Activated T-helper 1 cell treated with anti-CD3 and anti-CD28 coated beads, Interleukin-12 subunit alpha, Interleukin-12 subunit beta, Interleukin-2, Interleukin-4 antibody, amounts not matched to agents 30 ng/mL and 10 ng/mL and 1 ng/mL, durations not matched to agents 14 hours and 24 hours and 36 hours (primary cell): ENCODE measurements at regions not wholly inside any gene's neighbourhood (a gene's known extent, or its start where the extent isn't known, plus 50 kb on each side); places are given as distances from the start of the nearest gene placed in this dataset.

Experiments
- DNase-seq: peaks from one replicate; pipeline ENCODE4 v3.0.0; 2021; ENCODE audit warnings: low spot score
- H3K27ac Mint-ChIP-seq: one replicate; pipeline ENCODE4 v1.8.0; 2021; ENCODE audit warnings: mild to moderate bottlenecking, mixed read lengths
- H3K27me3 Mint-ChIP-seq: one replicate; pipeline ENCODE4 v1.8.0; 2022; ENCODE audit warnings: mild to moderate bottlenecking, moderate library complexity, mixed read lengths; ENCODE audit not compliant: insufficient read depth
- H3K36me3 Mint-ChIP-seq: one replicate; pipeline ENCODE4 v1.8.0; 2021; ENCODE audit warnings: low read depth, mixed read lengths
- H3K4me1 Mint-ChIP-seq: one replicate; pipeline ENCODE4 v1.8.0; 2021; ENCODE audit warnings: low read depth, mixed read lengths
- H3K4me3 Mint-ChIP-seq: one replicate; pipeline ENCODE4 v1.8.0; 2021; ENCODE audit warnings: mild to moderate bottlenecking, moderate library complexity, mixed read lengths
- H3K9me3 Mint-ChIP-seq: one replicate; pipeline ENCODE4 v1.8.0; 2021; ENCODE audit warnings: mixed read lengths
- intact Hi-C: fragments of 100-400 bp; cut with micrococcal nuclease; formaldehyde crosslinking; loops from one replicate; pipeline ENCODE4 v1.15.1; 2024

- Mint-ChIP-seq H3K4me1 (no peaks in the 10 kb centered on the region), H3K9me3 (no peaks in the 10 kb centered on the region), H3K27me3 (no peaks in the 10 kb centered on the region), H3K4me3 (no peak overlapping the region), H3K36me3 (no peaks in the 10 kb centered on the region), H3K27ac (no peak overlapping the region)
- DNase-seq, result no peak
- intact Hi-C loops, result no loop called here
These were observed 816.9 kb upstream of the LUZP2 start for GRCh38 chr11:23679981-23680380.

- Mint-ChIP-seq H3K27ac (no peak overlapping the region), H3K9me3 (no peaks in the 10 kb centered on the region), H3K27me3 (no peaks in the 10 kb centered on the region), H3K4me3 (no peak overlapping the region), H3K36me3 (no peaks in the 10 kb centered on the region), H3K4me1 (no peaks in the 10 kb centered on the region)
- DNase-seq, result no peak
- intact Hi-C loops, result no loop called here
These were observed 816.2 kb upstream of the LUZP2 start for GRCh38 chr11:23680488-23681230.

GRCh38 chr11:23684701-23685100, 812.2 kb upstream of the LUZP2 start:
- Mint-ChIP-seq H3K36me3 (no peaks in the 10 kb centered on the region), H3K4me1 (no peaks in the 10 kb centered on the region), H3K27ac (no peak overlapping the region), H3K9me3 (peaks cover 5% of the 10 kb centered on the region), H3K27me3 (no peaks in the 10 kb centered on the region), H3K4me3 (no peak overlapping the region)
- intact Hi-C loops, result no loop called here
- DNase-seq, result no peak

GRCh38 chr11:23687991-23688390, 808.9 kb upstream of the LUZP2 start:
- DNase-seq, result no peak
- Mint-ChIP-seq H3K27ac (no peak overlapping the region), H3K27me3 (no peaks in the 10 kb centered on the region), H3K9me3 (peaks cover 5% of the 10 kb centered on the region), H3K36me3 (no peaks in the 10 kb centered on the region), H3K4me1 (no peaks in the 10 kb centered on the region), H3K4me3 (no peak overlapping the region)
- intact Hi-C loops, result no loop called here

DNA sequence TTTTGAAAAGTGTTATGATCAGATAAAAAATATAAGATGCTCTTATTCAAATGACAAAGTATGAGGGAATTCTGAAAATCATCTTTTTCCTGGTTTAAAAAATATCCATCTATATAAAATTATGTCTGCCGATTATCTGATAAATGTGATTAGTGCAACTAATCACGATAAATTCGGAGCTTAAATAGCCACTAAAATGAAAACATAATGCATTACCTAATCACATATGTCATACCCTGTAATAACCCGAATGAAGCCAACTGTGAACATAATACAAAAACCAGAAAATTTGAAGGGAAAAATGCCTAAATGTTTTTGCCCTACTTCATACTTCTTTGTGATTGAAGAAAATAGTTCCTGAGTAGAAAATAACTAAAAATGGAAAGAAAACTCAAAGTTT, 808.4 kb upstream of the LUZP2 start:
- Mint-ChIP-seq H3K4me1 (no peaks in the 10 kb centered on the region), H3K36me3 (no peaks in the 10 kb centered on the region), H3K27ac (no peak overlapping the region), H3K27me3 (no peaks in the 10 kb centered on the region), H3K9me3 (peaks cover 5% of the 10 kb centered on the region), H3K4me3 (no peak overlapping the region)
- intact Hi-C loops, result no loop called here
- no peak for DNase-seq

GRCh38 chr11:23688835-23689234, 808.0 kb upstream of the LUZP2 start:
- intact Hi-C loops, result no loop called here
- Mint-ChIP-seq H3K4me3 (no peak overlapping the region), H3K4me1 (no peaks in the 10 kb centered on the region)

GRCh38 chr11:23696688-23697415, 800.0 kb upstream of the LUZP2 start:
- no peak overlapping the region for H3K4me3 Mint-ChIP-seq
- H3K27me3 Mint-ChIP-seq, result no peaks in the 10 kb centered on the region

More at GRCh38 chr11:23688835-23689234, 808.0 kb upstream of the LUZP2 start:
- Mint-ChIP-seq H3K27ac (no peak overlapping the region), H3K9me3 (peaks cover 5% of the 10 kb centered on the region), H3K36me3 (no peaks in the 10 kb centered on the region), H3K27me3 (no peaks in the 10 kb centered on the region)
- no peak for DNase-seq

GRCh38 chr11:23704183-23704582, 792.7 kb upstream of the LUZP2 start:
- intact Hi-C loops, result no loop called here
- no peak for DNase-seq
- Mint-ChIP-seq H3K4me3 (no peak overlapping the region), H3K27ac (no peak overlapping the region), H3K4me1 (no peaks in the 10 kb centered on the region), H3K9me3 (peaks cover 9% of the 10 kb centered on the region), H3K36me3 (no peaks in the 10 kb centered on the region), H3K27me3 (no peaks in the 10 kb centered on the region)

More at GRCh38 chr11:23696688-23697415, 800.0 kb upstream of the LUZP2 start:
- no peak for DNase-seq
- Mint-ChIP-seq H3K9me3 (no peaks in the 10 kb centered on the region), H3K27ac (no peak overlapping the region), H3K4me1 (no peaks in the 10 kb centered on the region), H3K36me3 (no peaks in the 10 kb centered on the region)
- intact Hi-C loops, result no loop called here

DNA sequence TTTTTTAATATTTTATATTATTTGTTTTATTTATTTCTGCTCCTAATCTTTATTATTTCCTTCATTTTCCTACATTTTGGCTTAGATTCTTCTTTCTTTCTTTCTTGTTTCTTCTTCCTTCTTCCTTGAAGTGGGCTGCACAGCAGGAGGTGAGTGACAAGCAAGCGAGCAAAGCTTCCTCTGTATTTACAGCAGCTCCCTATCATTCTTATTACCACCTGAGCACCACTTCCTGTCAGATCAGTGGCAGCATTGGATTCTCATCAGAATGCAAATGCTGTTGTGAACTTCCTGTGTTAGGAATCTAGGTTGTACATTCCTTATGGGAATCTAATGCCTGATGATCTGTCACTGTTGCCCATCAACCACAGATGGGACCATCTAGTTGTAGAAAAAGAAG, 784.9 kb upstream of the LUZP2 start:
- H3K4me3 Mint-ChIP-seq, result no peak overlapping the region
- no peaks in the 10 kb centered on the region for H3K36me3 Mint-ChIP-seq
- no peaks in the 10 kb centered on the region for H3K4me1 Mint-ChIP-seq
- no peak overlapping the region for H3K27ac Mint-ChIP-seq
- DNase-seq, result no peak
- intact Hi-C loops, result no loop called here
- no peaks in the 10 kb centered on the region for H3K27me3 Mint-ChIP-seq
- peaks cover 11% of the 10 kb centered on the region for H3K9me3 Mint-ChIP-seq

DNA sequence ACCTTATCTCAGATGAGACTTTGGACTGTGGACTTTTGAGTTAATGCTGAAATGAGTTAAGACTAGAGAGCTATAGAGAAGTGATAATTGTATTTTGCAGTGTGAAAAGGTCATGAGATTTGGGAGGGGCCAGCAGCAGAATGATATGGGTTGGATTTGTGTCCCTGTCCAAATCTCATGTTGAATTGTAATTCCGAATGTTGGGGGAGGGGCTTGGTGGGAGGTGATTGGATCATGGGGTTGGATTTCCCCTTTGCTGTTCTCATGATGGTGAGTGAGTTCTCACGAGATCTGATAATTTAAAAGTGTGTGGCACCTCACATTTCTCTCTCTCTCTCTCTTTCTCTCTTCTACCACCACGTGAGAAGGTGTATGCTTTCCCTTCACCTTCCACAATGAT, 777.8 kb upstream of the LUZP2 start:
- H3K9me3 Mint-ChIP-seq, result peaks cover 8% of the 10 kb centered on the region
- H3K27ac Mint-ChIP-seq, result no peak overlapping the region
- no peaks in the 10 kb centered on the region for H3K27me3 Mint-ChIP-seq
- no peak for DNase-seq
- no peaks in the 10 kb centered on the region for H3K36me3 Mint-ChIP-seq
- H3K4me1 Mint-ChIP-seq, result no peaks in the 10 kb centered on the region
- intact Hi-C loops, result no loop called here
- no peak overlapping the region for H3K4me3 Mint-ChIP-seq

DNA sequence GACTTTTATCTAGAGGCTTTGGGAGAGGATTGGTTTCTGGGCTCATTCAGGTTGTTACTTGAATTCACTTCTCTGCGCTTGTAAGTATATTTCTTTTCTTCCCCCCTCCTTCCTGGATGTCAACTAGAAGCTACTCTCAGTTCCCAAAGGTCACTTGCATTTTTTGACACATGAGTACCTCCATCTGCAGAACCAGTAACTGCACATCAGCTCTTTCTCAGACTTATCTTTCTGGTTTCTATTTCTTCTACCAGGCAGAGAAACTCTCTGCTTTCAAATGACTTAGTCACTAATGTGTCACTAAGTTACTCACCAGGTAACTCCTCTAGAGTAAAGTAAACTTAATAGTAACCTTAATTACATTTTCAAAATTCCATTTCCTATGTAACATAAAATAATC, 773.0 kb upstream of the LUZP2 start:
- intact Hi-C loops, result no loop called here
- DNase-seq, result no peak
- Mint-ChIP-seq H3K4me3 (no peak overlapping the region), H3K9me3 (peaks cover 3% of the 10 kb centered on the region), H3K27ac (no peak overlapping the region), H3K4me1 (no peaks in the 10 kb centered on the region), H3K27me3 (no peaks in the 10 kb centered on the region), H3K36me3 (no peaks in the 10 kb centered on the region)

DNA sequence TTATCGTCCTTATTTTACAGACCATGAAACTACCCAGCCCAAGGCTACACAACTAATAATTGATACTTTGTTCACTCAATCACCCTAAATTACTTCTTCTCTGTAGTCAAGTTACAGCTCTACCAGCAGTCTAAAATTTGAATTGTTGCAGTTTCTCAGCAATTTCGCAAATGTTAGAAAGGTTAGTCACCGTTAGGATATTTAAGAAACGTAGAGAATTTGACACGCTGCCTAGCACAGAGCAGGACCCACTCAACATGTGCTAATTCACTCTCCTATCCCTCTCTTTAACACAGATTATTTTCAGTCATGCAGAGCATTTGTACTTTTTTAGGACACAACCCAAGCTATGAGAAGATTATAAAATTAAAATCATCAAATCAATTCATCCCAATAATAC, 771.1 kb upstream of the LUZP2 start:
- Mint-ChIP-seq H3K4me1 (no peaks in the 10 kb centered on the region), H3K4me3 (no peak overlapping the region), H3K27ac (no peak overlapping the region), H3K36me3 (no peaks in the 10 kb centered on the region), H3K27me3 (no peaks in the 10 kb centered on the region), H3K9me3 (peaks cover 3% of the 10 kb centered on the region)
- intact Hi-C loops, result no loop called here
- DNase-seq, result no peak

GRCh38 chr11:23727387-23727786, 769.5 kb upstream of the LUZP2 start:
- Mint-ChIP-seq H3K9me3 (peaks cover 9% of the 10 kb centered on the region), H3K4me1 (no peaks in the 10 kb centered on the region), H3K36me3 (no peaks in the 10 kb centered on the region), H3K27me3 (no peaks in the 10 kb centered on the region), H3K4me3 (no peak overlapping the region), H3K27ac (no peak overlapping the region)
- no peak for DNase-seq
- intact Hi-C loops, result no loop called here
